HepG2 (cell line): ENCODE measurements at regions not wholly inside any gene's neighbourhood (a gene's known extent, or its start where the extent isn't known, plus 50 kb on each side); places are given as distances from the start of the nearest gene placed in this dataset.

Source experiments
- BCL6 ChIP-seq: IDR thresholded peaks from 2 replicates; pipeline ENCODE4 v1.6.1; 2016; ENCODE audit warnings: missing genetic modification reagents, missing compliant biosample characterization
- DNMT3B ChIP-seq: conservative IDR thresholded peaks from 2 replicates; pipeline ENCODE4 v1.6.1; 2016; ENCODE audit warnings: missing biosample characterization, control low read depth
- MYC ChIP-seq: sonication (generic); formaldehyde crosslinking; IDR thresholded peaks from 2 replicates; pipeline ENCODE4 v1.9.0; 2021; ENCODE audit warnings: missing genetic modification reagents, borderline replicate concordance
- NFIB ChIP-seq: sonication (generic); formaldehyde crosslinking; IDR thresholded peaks from 2 replicates; pipeline ENCODE4 v1.9.0; 2021; ENCODE audit warnings: missing genetic modification reagents, mild to moderate bottlenecking, borderline replicate concordance
- NFKBIZ ChIP-seq: IDR thresholded peaks from 2 replicates; pipeline ENCODE4 v1.6.1; 2018; ENCODE audit warnings: missing genetic modification reagents, missing compliant biosample characterization
- NONO ChIP-seq, 2 experiments: fragments of 450-650 bp in 1 of 2; sonication (generic) in 1 of 2; formaldehyde crosslinking in 1 of 2; IDR thresholded peaks in 1 of 2; conservative IDR thresholded peaks in 1 of 2; 2 replicates each; pipeline versions ENCODE4 v1.6.1 to v1.8.0; 2017 to 2022; ENCODE audit warnings: mild to moderate bottlenecking in 1 of 2, missing genetic modification reagents in 1 of 2, moderate library complexity in 1 of 2
- PPARG ChIP-seq: conservative IDR thresholded peaks from 2 replicates; pipeline ENCODE4 v1.6.1; 2016; ENCODE audit warnings: missing biosample characterization, missing genetic modification reagents
- TAF15 ChIP-seq: fragments of 200-400 bp; formaldehyde crosslinking; IDR thresholded peaks from one replicate; pipeline ENCODE4 v1.6.1; 2018; ENCODE audit warnings: mild to moderate bottlenecking, low read depth, low read length; ENCODE audit not compliant: poor library complexity, severe bottlenecking
- ZBTB38 ChIP-seq: sonication (generic); formaldehyde crosslinking; IDR thresholded peaks from 2 replicates; pipeline ENCODE4 v1.5.1; 2020; ENCODE audit warnings: mild to moderate bottlenecking, missing genetic modification reagents
- ZBTB42 ChIP-seq: sonication (generic); formaldehyde crosslinking; IDR thresholded peaks from 2 replicates; pipeline ENCODE4 v1.5.0; 2020; ENCODE audit warnings: mild to moderate bottlenecking, missing genetic modification reagents
- ZIK1 ChIP-seq: sonication (generic); formaldehyde crosslinking; IDR thresholded peaks from 2 replicates; pipeline ENCODE4 v1.5.0; 2020; ENCODE audit warnings: mild to moderate bottlenecking, low read depth, missing genetic modification reagents, borderline replicate concordance
- ZNF17 ChIP-seq: sonication (generic); formaldehyde crosslinking; IDR thresholded peaks from 2 replicates; pipeline ENCODE4 v1.5.0; 2020; ENCODE audit warnings: mild to moderate bottlenecking, missing genetic modification reagents
- ZNF335 ChIP-seq: sonication (generic); formaldehyde crosslinking; IDR thresholded peaks from 2 replicates; pipeline ENCODE4 v1.4.0; 2020; ENCODE audit warnings: missing genetic modification reagents
- ZNF564 ChIP-seq: sonication (generic); formaldehyde crosslinking; IDR thresholded peaks from 2 replicates; pipeline ENCODE4 v1.8.1; 2023; ENCODE audit warnings: mild to moderate bottlenecking, missing genetic modification reagents
- ZNF589 ChIP-seq: sonication (generic); formaldehyde crosslinking; conservative IDR thresholded peaks from 2 replicates; pipeline ENCODE4 v1.8.0; 2022; ENCODE audit warnings: mild to moderate bottlenecking, moderate library complexity, missing genetic modification reagents
- ZNF646 ChIP-seq: sonication (generic); formaldehyde crosslinking; IDR thresholded peaks from 2 replicates; pipeline ENCODE4 v1.9.0; 2021; ENCODE audit warnings: mild to moderate bottlenecking, missing genetic modification reagents
- ZNF772 ChIP-seq: sonication (generic); formaldehyde crosslinking; IDR thresholded peaks from 2 replicates; pipeline ENCODE4 v1.5.0; 2020; ENCODE audit warnings: mild to moderate bottlenecking, missing genetic modification reagents
- ZSCAN31 ChIP-seq: sonication (generic); formaldehyde crosslinking; IDR thresholded peaks from 2 replicates; pipeline ENCODE4 v1.5.0; 2020; ENCODE audit warnings: low read depth, mild to moderate bottlenecking, missing genetic modification reagents
- TF ChIP-seq, protein P1 (sequence below): sonication (generic); formaldehyde crosslinking; IDR thresholded peaks from 2 replicates; pipeline ENCODE4 v1.4.0; 2020; ENCODE audit warnings: missing genetic modification reagents
- TF ChIP-seq, protein P2 (sequence below): sonication (generic); formaldehyde crosslinking; IDR thresholded peaks from 2 replicates; pipeline ENCODE4 v1.5.1; 2020; ENCODE audit warnings: missing genetic modification reagents, mild to moderate bottlenecking, borderline replicate concordance
- TF ChIP-seq, protein P3 (sequence below): sonication (generic); formaldehyde crosslinking; IDR thresholded peaks from 2 replicates; pipeline ENCODE4 v1.8.0; 2022; ENCODE audit warnings: missing genetic modification reagents, low read depth, mild to moderate bottlenecking, borderline replicate concordance

- no peak for TF ChIP-seq ZNF646 (CRISPR knock-in tag)
- no peak for TF ChIP-seq ZIK1 (CRISPR knock-in tag)
- no peak for TF ChIP-seq NONO (IDR thresholded peaks at IDR 0.05)
- no peak for TF ChIP-seq NONO (CRISPR knock-in tag; conservative IDR thresholded peaks at IDR 0.05)
- TF ChIP-seq ZNF564 (CRISPR knock-in tag) = no peak
- TF ChIP-seq, protein P1, sequence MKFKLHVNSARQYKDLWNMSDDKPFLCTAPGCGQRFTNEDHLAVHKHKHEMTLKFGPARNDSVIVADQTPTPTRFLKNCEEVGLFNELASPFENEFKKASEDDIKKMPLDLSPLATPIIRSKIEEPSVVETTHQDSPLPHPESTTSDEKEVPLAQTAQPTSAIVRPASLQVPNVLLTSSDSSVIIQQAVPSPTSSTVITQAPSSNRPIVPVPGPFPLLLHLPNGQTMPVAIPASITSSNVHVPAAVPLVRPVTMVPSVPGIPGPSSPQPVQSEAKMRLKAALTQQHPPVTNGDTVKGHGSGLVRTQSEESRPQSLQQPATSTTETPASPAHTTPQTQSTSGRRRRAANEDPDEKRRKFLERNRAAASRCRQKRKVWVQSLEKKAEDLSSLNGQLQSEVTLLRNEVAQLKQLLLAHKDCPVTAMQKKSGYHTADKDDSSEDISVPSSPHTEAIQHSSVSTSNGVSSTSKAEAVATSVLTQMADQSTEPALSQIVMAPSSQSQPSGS (CRISPR knock-in tag) = peak; percentile 58; the same call in 1 of the 2 replicates
- TF ChIP-seq NFKBIZ (CRISPR knock-in tag) = no peak
- TF ChIP-seq DNMT3B (CRISPR knock-in tag) = no peak
- no peak for TF ChIP-seq ZBTB42
- no peak for TF ChIP-seq ZSCAN31 (CRISPR knock-in tag)
- no peak for TF ChIP-seq NFIB (CRISPR knock-in tag)
- TF ChIP-seq TAF15 = no peak
- TF ChIP-seq BCL6 (CRISPR knock-in tag) = peak; percentile 61
- TF ChIP-seq, protein P2, sequence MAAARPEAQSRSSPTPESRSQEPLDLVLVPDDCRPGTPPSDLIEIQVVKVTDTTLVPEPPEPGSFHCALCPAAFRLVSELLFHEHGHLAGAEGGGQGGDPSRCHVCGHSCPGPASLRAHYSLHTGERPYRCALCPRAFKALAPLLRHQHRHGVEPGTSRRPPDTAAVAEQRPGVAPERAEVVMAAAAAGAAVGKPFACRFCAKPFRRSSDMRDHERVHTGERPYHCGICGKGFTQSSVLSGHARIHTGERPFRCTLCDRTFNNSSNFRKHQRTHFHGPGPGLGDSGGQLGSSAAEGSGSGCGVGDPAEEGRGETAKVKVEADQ (CRISPR knock-in tag) = no peak
- no peak for TF ChIP-seq ZNF17 (CRISPR knock-in tag)
- TF ChIP-seq, protein P3, sequence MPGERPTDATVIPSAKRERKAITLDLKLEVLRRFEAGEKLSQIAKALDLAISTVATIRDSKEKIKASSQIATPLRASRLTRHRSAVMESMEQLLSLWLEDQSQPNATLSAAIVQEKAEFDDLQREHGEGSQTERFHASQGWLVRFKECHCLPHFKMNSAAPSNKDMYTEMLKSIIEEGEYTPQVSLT = no peak
- peak; percentile 33; the same call in 1 of the 2 replicates for TF ChIP-seq ZNF772 (CRISPR knock-in tag)
- no peak for TF ChIP-seq ZNF589 (CRISPR knock-in tag)
- no peak for TF ChIP-seq ZBTB38
- 0 out of 2 replicates have a peak, but pooled peaks have one; percentile 37 for TF ChIP-seq PPARG (CRISPR knock-in tag)
- TF ChIP-seq MYC (CRISPR knock-in tag) = no peak
- TF ChIP-seq ZNF335 (CRISPR knock-in tag) = no peak
These were observed 101.7 kb upstream of the DAPK1 start (continued) for GRCh38 chr9:87395804-87396479.
